T-cell (primary cell): ENCODE measurements at regions not wholly inside any gene's neighbourhood (a gene's known extent, or its start where the extent isn't known, plus 50 kb on each side); places are given as distances from the start of the nearest gene placed in this dataset.

Source experiments
- ATAC-seq, 4 experiments: fragments of 200-7000 bp in 3 of 4; fragments of 150-1000 bp in 1 of 4; cut with Tn5 transposase; replicated peaks in 1 of 4; 1 replicate in 3 of 4; 2 replicates in 1 of 4; pipeline ENCODE4 v1.10.0; 2021; ENCODE audit warnings: moderate library complexity in 3 of 4, mild to moderate bottlenecking in 2 of 4, moderate number of reproducible peaks in 1 of 4
- CTCF ChIA-PET, 2 donors: fragments of 300-600 bp; sonication (Branson Sonifier 250); formaldehyde crosslinking; loops; one replicate each; lab custom pipeline; 2022; ENCODE audit warnings: antibody characterized with exemption in 2 of 2; lab: Charles Lee
- POLR2A ChIA-PET, 2 donors: fragments of 300-600 bp; sonication (Branson Sonifier 250); formaldehyde crosslinking; loops; one replicate each; lab custom pipeline; 2022; ENCODE audit warnings: antibody characterized with exemption in 2 of 2; lab: Charles Lee
- DNase-seq, 35 experiments: peaks; one replicate each; pipeline versions ENCODE4 v3.0.0 to v3.0.0-alpha.2; 2013 to 2023
- H3K27ac ChIP-seq: one replicate; pipeline ENCODE4 v1.5.1; 2013; ENCODE audit warnings: low read length
- H3K27me3 ChIP-seq, 2 experiments: replicated peaks in 1 of 2; 1 replicate in 1 of 2; 2 replicates in 1 of 2; pipeline versions ENCODE4 v1.6.1 to v1.7.0; 2013; ENCODE audit warnings: low read length in 1 of 2, mixed read lengths in 1 of 2; ENCODE audit not compliant: control insufficient read depth in 2 of 2, insufficient read depth in 2 of 2; ENCODE audit errors: extremely low read depth in 1 of 2
- H3K36me3 ChIP-seq, 2 donors: 1 replicate in 1 of 2; 2 replicates in 1 of 2; pipeline versions ENCODE4 v1.6.1 to v1.7.0; 2013; ENCODE audit warnings: low read length in 1 of 2; ENCODE audit not compliant: control insufficient read depth in 2 of 2, insufficient read depth in 1 of 2; ENCODE audit errors: extremely low read depth in 1 of 2
- H3K4me1 ChIP-seq, 2 experiments: 1 replicate in 1 of 2; 2 replicates in 1 of 2; pipeline versions ENCODE4 v1.6.1 to v1.7.0; 2013; ENCODE audit warnings: low read length in 2 of 2, mixed read lengths in 1 of 2; ENCODE audit not compliant: insufficient read depth in 2 of 2, control insufficient read depth in 1 of 2; ENCODE audit errors: extremely low read depth in 1 of 2
- H3K4me3 ChIP-seq, 2 donors: 1 replicate in 1 of 2; 2 replicates in 1 of 2; pipeline versions ENCODE4 v1.5.1 to v1.7.0; 2013; ENCODE audit warnings: mild to moderate bottlenecking in 2 of 2, low read length in 1 of 2, moderate library complexity in 1 of 2; ENCODE audit not compliant: control insufficient read depth in 1 of 2; ENCODE audit errors: extremely low read depth in 1 of 2
- H3K9me3 ChIP-seq: 2 replicates; pipeline ENCODE4 v1.7.0; 2013
- H3K27ac Mint-ChIP-seq, 2 donors: one replicate each; pipeline ENCODE4 v1.8.0; 2020 to 2021; ENCODE audit warnings: mild to moderate bottlenecking in 2 of 2, mixed read lengths in 2 of 2
- H3K27me3 Mint-ChIP-seq, 2 donors: one replicate each; pipeline ENCODE4 v1.8.0; 2021 to 2022; ENCODE audit warnings: mixed read lengths in 2 of 2
- H3K36me3 Mint-ChIP-seq: one replicate; pipeline ENCODE4 v1.8.0; 2021; ENCODE audit warnings: mixed read lengths
- H3K4me1 Mint-ChIP-seq, 3 donors: one replicate each; pipeline ENCODE4 v1.8.0; 2020 to 2022; ENCODE audit warnings: mixed read lengths in 3 of 3, mild to moderate bottlenecking in 1 of 3
- H3K4me3 Mint-ChIP-seq, 3 donors: one replicate each; pipeline ENCODE4 v1.8.0; 2020 to 2022; ENCODE audit warnings: mild to moderate bottlenecking in 3 of 3, mixed read lengths in 3 of 3, moderate library complexity in 3 of 3
- H3K9me3 Mint-ChIP-seq, 3 donors: one replicate each; pipeline ENCODE4 v1.8.0; 2020 to 2022; ENCODE audit warnings: mixed read lengths in 3 of 3
- WGBS: methylation state at CpG from one replicate; pipeline ENCODE4 v1.1.5; 2013; ENCODE audit warnings: missing lambda C conversion rate; ENCODE audit not compliant: insufficient coverage; 5-methylcytosine and 5-hydroxymethylcytosine counted together

DNA sequence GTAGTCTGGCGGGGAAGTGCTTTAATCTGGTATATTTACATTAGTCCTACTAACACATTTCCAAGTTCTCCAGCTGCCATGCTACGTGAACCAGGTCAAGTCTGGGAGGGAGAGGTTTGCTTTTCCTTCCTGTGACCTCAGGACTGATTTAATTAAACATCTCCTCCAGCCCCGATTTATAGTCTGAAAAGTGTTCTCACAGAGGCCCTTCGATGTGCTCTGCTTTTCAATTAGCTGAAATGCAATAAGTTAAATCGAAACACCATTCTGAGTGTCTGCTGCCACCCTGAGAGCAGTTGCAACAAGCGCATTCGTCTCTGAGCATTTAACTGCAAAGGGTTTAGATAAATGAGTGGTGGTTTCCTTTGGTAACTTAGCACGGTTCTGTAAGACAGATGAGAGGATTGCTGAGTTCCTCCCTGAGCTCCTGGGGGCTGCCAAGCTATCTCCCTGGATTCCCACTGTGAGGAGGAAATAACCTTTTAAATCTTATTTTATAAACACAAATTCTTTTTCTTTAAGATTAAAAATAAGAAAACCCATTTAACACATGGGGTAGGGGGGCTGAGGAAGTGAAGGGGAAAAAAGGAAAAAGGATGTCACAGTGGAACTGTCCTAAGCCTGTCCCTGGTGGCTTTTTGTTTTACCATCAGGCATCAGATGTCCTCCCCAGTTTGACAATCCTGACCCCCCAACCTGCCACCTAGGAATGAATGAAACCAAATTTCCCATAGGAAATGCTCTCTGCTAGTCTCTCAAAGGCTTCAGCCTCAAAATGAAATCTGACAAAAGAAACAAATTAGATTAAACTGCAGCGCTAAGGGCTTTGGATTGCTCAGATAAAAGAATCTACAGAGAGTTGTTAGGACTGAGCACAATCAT lies 56.5 kb upstream of the CREB1 start:
- Histone ChIP-seq H3K9me3 (no peaks in the 10 kb centered on the region), H3K27me3 (no peaks in the 10 kb centered on the region), H3K27ac (no peak overlapping the region), H3K4me1 (peaks cover 3 to 12% of the 10 kb centered on the region in 2 experiments), H3K36me3 (no peaks in the 10 kb centered on the region), H3K4me3 (no peak overlapping the region)
- peaks cover 13 to 18% (median 14%) of the 10 kb centered on the region in 3 donors for H3K4me1 Mint-ChIP-seq
- no peak overlapping the region for H3K4me3 Mint-ChIP-seq
- DNase-seq (peak in 31 of 35 experiments; percentile 3 to 61 (median 28)), ATAC-seq (peak; percentile 59 to 89 (median 64))
- H3K9me3 Mint-ChIP-seq, result no peaks in the 10 kb centered on the region
- CTCF ChIA-PET, result interaction anchor here (0.6 to 1.5 kb wide), 15 partner anchors 120 to 778 kb away, joined by 3 to 9 read pairs (median 3); partner anchors contain the start of genes FASTKD2 (in 1 of the 2) and MDH1B (in 1 of the 2)
- H3K27ac Mint-ChIP-seq, result peak overlapping the region in 1 of 2 donors; percentile 29
- WGBS, result no CpG with 5 or more reads among the region's 9 CpGs
- POLR2A ChIA-PET, result interaction anchor here in 1 of 2 donors (0.5 kb wide), 1 partner anchor 13 kb away, joined by 3 read pairs; no protein-coding TSS in a partner anchor
- H3K27me3 Mint-ChIP-seq, result peaks cover 0 to 3% of the 10 kb centered on the region in 2 donors
- no peaks in the 10 kb centered on the region for H3K36me3 Mint-ChIP-seq

DNA sequence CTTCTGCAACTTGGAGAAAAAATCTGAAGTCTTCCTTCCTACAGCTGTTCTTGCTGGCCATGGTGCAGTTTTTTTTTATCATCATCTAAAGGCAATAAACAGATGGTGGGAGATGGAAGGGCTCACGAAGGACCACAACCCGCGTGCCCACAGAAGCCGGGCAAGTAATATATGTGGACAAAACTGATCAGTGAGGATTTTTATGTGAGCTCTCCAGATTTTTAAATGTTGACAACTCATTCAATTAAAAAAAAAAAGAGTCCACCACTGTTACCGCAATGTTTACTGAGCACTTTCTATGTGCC lies 55.9 kb upstream of the CREB1 start:
- no peaks in the 10 kb centered on the region for H3K36me3 Mint-ChIP-seq
- no peaks in the 10 kb centered on the region for H3K9me3 ChIP-seq
- POLR2A ChIA-PET, result interaction anchor here in 1 of 2 donors (0.5 kb wide), 1 partner anchor 14 kb away, joined by 3 read pairs; no protein-coding TSS in a partner anchor
- H3K27me3 ChIP-seq, result no peaks in the 10 kb centered on the region
- no peak overlapping the region for H3K4me3 ChIP-seq
- H3K27me3 Mint-ChIP-seq, result peaks cover 0 to 3% of the 10 kb centered on the region in 2 donors
- H3K4me3 Mint-ChIP-seq, result no peak overlapping the region
- CTCF ChIA-PET, result interaction anchor here (0.7 to 1.5 kb wide), 12 partner anchors 53 to 778 kb away, joined by 3 to 9 read pairs (median 3); partner anchors contain the start of genes FASTKD2 (in 1 of the 2) and MDH1B (in 1 of the 2)
- WGBS, result no CpG with 5 or more reads among the region's 5 CpGs
- H3K9me3 Mint-ChIP-seq, result no peaks in the 10 kb centered on the region
- H3K4me1 Mint-ChIP-seq, result peaks cover 19 to 24% (median 20%) of the 10 kb centered on the region in 3 donors
- H3K27ac ChIP-seq, result no peak overlapping the region
- peaks cover 3 to 16% of the 10 kb centered on the region in 2 experiments for H3K4me1 ChIP-seq
- no peak overlapping the region for H3K27ac Mint-ChIP-seq
- DNase-seq (no peak), ATAC-seq (no peak)
- no peaks in the 10 kb centered on the region for H3K36me3 ChIP-seq

DNA sequence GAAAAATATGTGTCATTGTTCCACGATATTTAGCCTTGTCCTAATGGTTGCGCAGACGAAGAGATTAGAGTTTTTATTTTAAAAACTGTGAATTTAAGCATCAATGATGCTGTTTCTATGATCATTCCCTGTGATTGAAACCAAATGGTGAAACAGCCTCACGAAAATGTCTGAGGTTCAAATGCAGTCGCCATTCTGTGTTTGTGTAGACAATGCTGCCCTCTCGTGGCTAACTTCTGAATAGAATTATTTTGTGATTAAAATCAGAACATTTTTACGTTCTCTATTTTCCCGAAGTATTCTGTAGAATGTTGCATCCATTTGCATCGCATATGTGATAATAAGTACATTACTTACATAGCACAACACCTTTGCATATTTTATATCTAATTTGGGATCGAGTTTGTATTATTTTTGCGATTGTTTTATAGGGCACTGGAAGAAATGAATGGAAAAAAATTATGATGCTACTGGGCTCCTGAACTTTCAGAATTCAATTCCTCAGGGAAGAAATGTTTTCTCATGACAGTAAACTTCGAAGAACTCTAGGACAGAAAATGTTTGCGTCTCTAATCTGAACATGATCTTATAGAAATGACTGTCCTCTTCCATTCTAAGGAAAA lies 54.8 kb upstream of the CREB1 start:
- Mint-ChIP-seq H3K27ac (no peak overlapping the region), H3K4me1 (peaks cover 28 to 33% (median 30%) of the 10 kb centered on the region in 3 donors), H3K9me3 (no peaks in the 10 kb centered on the region), H3K36me3 (no peaks in the 10 kb centered on the region), H3K27me3 (peaks cover 0 to 3% of the 10 kb centered on the region in 2 donors), H3K4me3 (peak overlapping the region in 1 of 3 donors; percentile 19)
- ChIA-PET POLR2A (no interaction called here), CTCF (no interaction called here)
- ATAC-seq, result peak in 3 of 4 experiments; percentile 29 to 56 (median 46)
- H3K9me3 ChIP-seq, result no peaks in the 10 kb centered on the region
- H3K4me1 ChIP-seq, result peaks cover 3 to 26% of the 10 kb centered on the region in 2 experiments
- H3K27me3 ChIP-seq, result no peaks in the 10 kb centered on the region
- H3K36me3 ChIP-seq, result no peaks in the 10 kb centered on the region
- DNase-seq, result peak in 29 of 35 experiments; percentile 8 to 80 (median 24)
- no peak overlapping the region for H3K27ac ChIP-seq
- WGBS, result 56% methylated on average over 3 of the region's 13 CpGs
- H3K4me3 ChIP-seq, result no peak overlapping the region

DNA sequence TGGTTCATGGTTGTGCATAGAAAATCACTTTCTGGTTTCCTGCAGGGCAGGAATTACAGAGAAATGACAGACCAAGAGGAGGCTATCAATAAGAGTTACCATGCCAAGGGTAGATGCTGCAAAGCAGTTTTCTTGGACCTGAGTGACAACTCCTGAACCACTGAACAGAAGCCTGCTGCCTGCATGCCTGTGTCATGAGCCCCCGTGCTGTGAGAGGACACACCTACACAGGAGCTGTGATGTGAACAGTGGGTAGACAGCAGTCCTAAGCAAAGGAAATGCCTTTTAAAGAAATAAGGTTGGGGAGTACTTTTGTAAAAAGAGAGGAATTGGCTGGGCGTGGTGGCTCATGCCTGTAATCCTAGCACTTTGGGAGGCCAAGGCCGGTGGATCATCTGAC lies 54.2 kb upstream of the CREB1 start:
- 20% methylated on average over 1 of the region's 3 CpGs for WGBS
- no peaks in the 10 kb centered on the region for H3K36me3 ChIP-seq
- no peaks in the 10 kb centered on the region for H3K9me3 Mint-ChIP-seq
- H3K27ac Mint-ChIP-seq, result no peak overlapping the region
- H3K27ac ChIP-seq, result no peak overlapping the region
- no peak overlapping the region for H3K4me3 ChIP-seq
- no peaks in the 10 kb centered on the region for H3K27me3 ChIP-seq
- ChIA-PET POLR2A (no interaction called here), CTCF (no interaction called here)
- peaks cover 30 to 34% (median 33%) of the 10 kb centered on the region in 3 donors for H3K4me1 Mint-ChIP-seq
- H3K36me3 Mint-ChIP-seq, result no peaks in the 10 kb centered on the region
- no peak for ATAC-seq
- DNase-seq, result peak in 1 of 35 experiments; percentile 4
- H3K9me3 ChIP-seq, result no peaks in the 10 kb centered on the region
- peaks cover 5 to 28% of the 10 kb centered on the region in 2 experiments for H3K4me1 ChIP-seq
- peaks cover 0 to 3% of the 10 kb centered on the region in 2 donors for H3K27me3 Mint-ChIP-seq
- H3K4me3 Mint-ChIP-seq, result no peak overlapping the region

DNA sequence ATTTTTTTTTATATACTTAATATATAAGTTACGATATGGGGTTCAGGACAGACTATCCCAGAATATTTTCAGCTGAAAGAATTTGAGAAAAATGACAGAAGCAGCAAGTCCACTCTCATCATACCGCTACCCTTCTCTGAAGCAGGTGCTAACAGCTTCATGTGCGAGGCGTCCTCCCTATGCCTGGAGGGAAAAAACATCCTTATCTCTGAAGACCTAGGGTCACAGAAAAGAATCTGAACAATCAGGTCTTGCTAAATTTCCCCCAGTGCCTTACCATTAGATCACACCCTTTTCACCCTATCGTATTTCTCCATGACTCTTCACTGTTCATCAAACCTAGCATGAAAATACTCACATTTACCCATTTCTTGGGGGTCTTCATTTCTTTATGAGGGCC lies 51.9 kb upstream of the CREB1 start:
- no peaks in the 10 kb centered on the region for H3K9me3 Mint-ChIP-seq
- H3K4me3 Mint-ChIP-seq, result no peak overlapping the region
- H3K36me3 Mint-ChIP-seq, result no peaks in the 10 kb centered on the region
- POLR2A ChIA-PET, result interaction anchor here in 1 of 2 donors (0.7 kb wide), 1 partner anchor 1924 kb away, joined by 3 read pairs; no protein-coding TSS in a partner anchor
- H3K27me3 ChIP-seq, result no peaks in the 10 kb centered on the region
- H3K4me1 ChIP-seq, result peaks cover 11 to 30% of the 10 kb centered on the region in 2 experiments
- H3K27ac ChIP-seq, result no peak overlapping the region
- no peaks in the 10 kb centered on the region for H3K9me3 ChIP-seq
- H3K27me3 Mint-ChIP-seq, result peaks cover 0 to 3% of the 10 kb centered on the region in 2 donors
- WGBS, result 89% methylated on average over 3 of the region's 5 CpGs
- ATAC-seq, result no peak
- H3K36me3 ChIP-seq, result no peaks in the 10 kb centered on the region
- no peak for DNase-seq
- CTCF ChIA-PET, result interaction anchor here (0.6 to 1.2 kb wide), 3 partner anchors 476 to 788 kb away, joined by 3 to 4 read pairs (median 4); no protein-coding TSS in a partner anchor
- H3K27ac Mint-ChIP-seq, result no peak overlapping the region
- peaks cover 43 to 50% (median 45%) of the 10 kb centered on the region in 3 donors for H3K4me1 Mint-ChIP-seq
- H3K4me3 ChIP-seq, result no peak overlapping the region

DNA sequence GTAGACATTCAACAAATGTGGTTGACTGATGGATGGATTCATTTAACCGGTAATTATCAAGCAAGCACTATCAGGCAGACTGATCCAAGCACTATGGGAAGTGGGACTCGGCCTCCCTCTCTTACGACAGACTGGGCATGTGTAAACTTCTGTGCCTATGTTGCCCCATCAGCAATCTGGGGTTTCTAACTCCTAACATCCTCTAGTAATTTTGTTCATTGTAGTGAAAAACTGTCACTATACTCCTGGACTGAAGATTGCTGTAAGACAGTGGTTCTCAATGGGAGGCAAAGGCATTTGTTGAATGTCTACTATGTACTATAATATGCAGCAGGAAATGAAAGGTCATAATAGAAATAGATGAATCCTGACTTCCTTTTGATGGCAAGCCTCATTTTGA lies 51.2 kb upstream of the CREB1 start:
- CTCF ChIA-PET, result no interaction called here
- Mint-ChIP-seq H3K9me3 (no peaks in the 10 kb centered on the region), H3K27me3 (peaks cover 0 to 3% of the 10 kb centered on the region in 2 donors), H3K36me3 (no peaks in the 10 kb centered on the region), H3K4me3 (no peak overlapping the region), H3K27ac (no peak overlapping the region), H3K4me1 (peaks cover 39 to 46% (median 42%) of the 10 kb centered on the region in 3 donors)
- Histone ChIP-seq H3K4me3 (no peak overlapping the region), H3K4me1 (peaks cover 8 to 26% of the 10 kb centered on the region in 2 experiments), H3K27me3 (no peaks in the 10 kb centered on the region), H3K36me3 (no peaks in the 10 kb centered on the region), H3K27ac (no peak overlapping the region), H3K9me3 (no peaks in the 10 kb centered on the region)
- POLR2A ChIA-PET, result interaction anchor here in 1 of 2 donors (0.6 kb wide), 1 partner anchor 71 kb away, joined by 3 read pairs; no protein-coding TSS in a partner anchor
- no CpG with 5 or more reads among the region's 3 CpGs for WGBS
- ATAC-seq (no peak), DNase-seq (no peak)
